ENCODE measurements at regions not wholly inside any gene's neighbourhood (a gene's known extent, or its start where the extent isn't known, plus 50 kb on each side); places are given as distances from the start of the nearest gene placed in this dataset.

DNA sequence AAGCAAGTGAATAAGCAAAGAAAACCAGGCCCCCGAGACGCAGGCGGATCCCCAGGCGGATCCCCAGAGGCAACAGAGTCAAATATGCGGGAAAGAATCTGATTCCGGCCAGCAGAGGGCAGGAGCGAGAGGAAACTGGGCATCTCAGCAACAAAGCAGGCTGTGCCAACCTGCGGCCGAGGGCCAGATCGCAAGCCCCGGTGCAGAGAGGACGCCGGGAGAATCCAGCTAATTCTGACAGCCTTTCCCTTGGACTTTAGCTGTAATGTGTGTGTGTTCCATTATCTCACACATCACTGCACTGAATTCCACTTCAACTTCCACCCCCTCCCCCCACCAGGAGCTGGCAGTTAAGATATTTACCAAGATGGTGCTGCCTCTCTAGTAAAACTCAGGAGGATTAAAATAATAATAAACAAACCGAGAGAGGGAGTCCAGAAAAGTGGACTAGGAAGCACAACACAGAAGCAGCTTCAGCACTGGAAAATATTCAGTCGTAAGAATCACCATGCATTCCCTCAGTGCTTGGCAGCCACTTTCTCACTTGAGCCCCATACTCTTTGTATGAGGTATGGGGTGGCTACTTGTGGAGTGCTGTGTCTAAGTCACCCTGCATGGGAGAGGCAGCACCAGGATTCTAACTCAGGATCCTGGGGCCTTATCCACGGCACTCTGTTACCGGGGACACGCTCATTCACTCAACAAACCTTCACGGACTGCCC is 66.2 kb upstream of the SNX9 start:
- TF ChIP-seq EP300 (IDR thresholded peaks at IDR 0.05) (no peak), JUN (IDR thresholded peaks at IDR 0.05) (no peak), POLR2A (IDR thresholded peaks at IDR 0.05; ENCODE audit: low read length) (no peak), ELK1 (IDR thresholded peaks at IDR 0.05; ENCODE audit: low read depth, low read length) (no peak), RCOR1 (IDR thresholded peaks at IDR 0.05; ENCODE audit: low read depth, low read length) (no peak), HMGXB4 (CRISPR knock-in tag; IDR thresholded peaks at IDR 0.05; ENCODE audit: borderline replicate concordance) (no peak), JUNB (IDR thresholded peaks at IDR 0.05) (no peak), RFX5 (IDR thresholded peaks at IDR 0.05) (no peak), MYC (IDR thresholded peaks at IDR 0.05; ENCODE audit: borderline replicate concordance, low read length) (no peak), KDM1A (IDR thresholded peaks at IDR 0.05; ENCODE audit: low read depth) (no peak), SMC3 (IDR thresholded peaks at IDR 0.05) (peak; percentile 96), RAD21 (conservative IDR thresholded peaks at IDR 0.05 in 1 of 2, IDR thresholded peaks at IDR 0.05 in 1 of 2) (peak; percentile 83 to 86)
- TF ChIP-seq, protein P1, sequence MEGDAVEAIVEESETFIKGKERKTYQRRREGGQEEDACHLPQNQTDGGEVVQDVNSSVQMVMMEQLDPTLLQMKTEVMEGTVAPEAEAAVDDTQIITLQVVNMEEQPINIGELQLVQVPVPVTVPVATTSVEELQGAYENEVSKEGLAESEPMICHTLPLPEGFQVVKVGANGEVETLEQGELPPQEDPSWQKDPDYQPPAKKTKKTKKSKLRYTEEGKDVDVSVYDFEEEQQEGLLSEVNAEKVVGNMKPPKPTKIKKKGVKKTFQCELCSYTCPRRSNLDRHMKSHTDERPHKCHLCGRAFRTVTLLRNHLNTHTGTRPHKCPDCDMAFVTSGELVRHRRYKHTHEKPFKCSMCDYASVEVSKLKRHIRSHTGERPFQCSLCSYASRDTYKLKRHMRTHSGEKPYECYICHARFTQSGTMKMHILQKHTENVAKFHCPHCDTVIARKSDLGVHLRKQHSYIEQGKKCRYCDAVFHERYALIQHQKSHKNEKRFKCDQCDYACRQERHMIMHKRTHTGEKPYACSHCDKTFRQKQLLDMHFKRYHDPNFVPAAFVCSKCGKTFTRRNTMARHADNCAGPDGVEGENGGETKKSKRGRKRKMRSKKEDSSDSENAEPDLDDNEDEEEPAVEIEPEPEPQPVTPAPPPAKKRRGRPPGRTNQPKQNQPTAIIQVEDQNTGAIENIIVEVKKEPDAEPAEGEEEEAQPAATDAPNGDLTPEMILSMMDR (IDR thresholded peaks at IDR 0.05) = peak; percentile 85
- TF ChIP-seq, protein P2, sequence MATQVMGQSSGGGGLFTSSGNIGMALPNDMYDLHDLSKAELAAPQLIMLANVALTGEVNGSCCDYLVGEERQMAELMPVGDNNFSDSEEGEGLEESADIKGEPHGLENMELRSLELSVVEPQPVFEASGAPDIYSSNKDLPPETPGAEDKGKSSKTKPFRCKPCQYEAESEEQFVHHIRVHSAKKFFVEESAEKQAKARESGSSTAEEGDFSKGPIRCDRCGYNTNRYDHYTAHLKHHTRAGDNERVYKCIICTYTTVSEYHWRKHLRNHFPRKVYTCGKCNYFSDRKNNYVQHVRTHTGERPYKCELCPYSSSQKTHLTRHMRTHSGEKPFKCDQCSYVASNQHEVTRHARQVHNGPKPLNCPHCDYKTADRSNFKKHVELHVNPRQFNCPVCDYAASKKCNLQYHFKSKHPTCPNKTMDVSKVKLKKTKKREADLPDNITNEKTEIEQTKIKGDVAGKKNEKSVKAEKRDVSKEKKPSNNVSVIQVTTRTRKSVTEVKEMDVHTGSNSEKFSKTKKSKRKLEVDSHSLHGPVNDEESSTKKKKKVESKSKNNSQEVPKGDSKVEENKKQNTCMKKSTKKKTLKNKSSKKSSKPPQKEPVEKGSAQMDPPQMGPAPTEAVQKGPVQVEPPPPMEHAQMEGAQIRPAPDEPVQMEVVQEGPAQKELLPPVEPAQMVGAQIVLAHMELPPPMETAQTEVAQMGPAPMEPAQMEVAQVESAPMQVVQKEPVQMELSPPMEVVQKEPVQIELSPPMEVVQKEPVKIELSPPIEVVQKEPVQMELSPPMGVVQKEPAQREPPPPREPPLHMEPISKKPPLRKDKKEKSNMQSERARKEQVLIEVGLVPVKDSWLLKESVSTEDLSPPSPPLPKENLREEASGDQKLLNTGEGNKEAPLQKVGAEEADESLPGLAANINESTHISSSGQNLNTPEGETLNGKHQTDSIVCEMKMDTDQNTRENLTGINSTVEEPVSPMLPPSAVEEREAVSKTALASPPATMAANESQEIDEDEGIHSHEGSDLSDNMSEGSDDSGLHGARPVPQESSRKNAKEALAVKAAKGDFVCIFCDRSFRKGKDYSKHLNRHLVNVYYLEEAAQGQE (IDR thresholded peaks at IDR 0.05) = no peak
